ENCODE measurements at regions not wholly inside any gene's neighbourhood (a gene's known extent, or its start where the extent isn't known, plus 50 kb on each side); places are given as distances from the start of the nearest gene placed in this dataset.
"Not testable (repeated sequence)": the region's sequence is repeated elsewhere in the genome, so short reads cannot be mapped to it uniquely, and the experiment has no call there.

- not testable (repeated sequence) for DNase-seq
Measured at GRCh38 chr9:32894485-32894884, 106.9 kb downstream of the APTX start.

- DNase-seq, result no peak
Measured at GRCh38 chr9:32899181-32899580, 102.2 kb downstream of the APTX start.

GRCh38 chr9:32899761-32900160 lies 101.7 kb downstream of the APTX start:
- no peak for DNase-seq

- no peak for DNase-seq
Measured at GRCh38 chr9:32906213-32906612, 95.2 kb downstream of the APTX start.

GRCh38 chr9:32915802-32916201 lies 85.6 kb downstream of the APTX start:
- no peak for DNase-seq

- no peak for DNase-seq
Measured at GRCh38 chr9:32918628-32919027, 82.8 kb downstream of the APTX start.

Data from EL (cell line).